ENCODE measurements at regions not wholly inside any gene's neighbourhood (a gene's known extent, or its start where the extent isn't known, plus 50 kb on each side); places are given as distances from the start of the nearest gene placed in this dataset.

DNA sequence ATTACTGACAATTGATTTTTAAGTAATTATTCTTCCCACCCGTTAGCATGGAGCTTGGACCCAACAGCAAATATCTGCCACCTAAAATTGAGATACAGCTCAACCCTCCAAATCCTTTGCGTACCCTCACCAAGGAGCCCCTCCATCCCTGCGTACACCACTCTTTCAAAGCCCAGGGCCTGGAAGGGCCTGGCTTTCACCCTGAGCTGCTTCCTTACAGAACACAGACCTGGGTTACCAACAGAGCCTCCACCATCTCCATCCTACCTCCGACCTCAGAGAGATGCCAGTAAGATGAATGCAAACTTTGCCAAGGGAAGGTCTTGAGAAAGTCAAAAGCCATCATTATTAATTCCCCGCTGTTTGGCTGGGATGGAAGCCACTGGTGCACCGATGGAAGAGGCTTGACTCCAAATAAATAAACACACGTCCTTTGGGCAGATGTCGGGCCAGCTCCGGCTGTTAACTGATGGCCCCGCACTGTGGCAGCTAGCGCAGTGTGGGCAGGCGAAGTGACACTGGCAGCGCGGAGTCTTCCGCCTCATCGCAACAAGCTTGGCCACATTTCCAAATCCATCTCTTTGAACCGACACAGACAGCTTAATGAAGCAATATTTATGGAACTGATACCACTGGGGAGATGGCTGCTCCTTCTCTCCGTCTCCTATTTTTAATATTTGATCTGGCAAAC is 150.2 kb upstream of the VSTM2B start:
- H3K9me3 ChIP-seq = no peaks in the 10 kb centered on the region
- TF ChIP-seq CTCF (IDR thresholded peaks at IDR 0.05) (no peak), POLR2A (IDR thresholded peaks at IDR 0.05) (no peak)
- ATAC-seq (no peak), DNase-seq (peak in 1 of 3 donors; percentile 17)
- H3K36me3 ChIP-seq = no peaks in the 10 kb centered on the region
- no peaks in the 10 kb centered on the region for H3K4me1 ChIP-seq
- H3K4me3 ChIP-seq = no peak overlapping the region
- intact Hi-C loops (cut with DNase I) = no loop called here
- H3K27ac ChIP-seq = no peak overlapping the region
- no peaks in the 10 kb centered on the region for H3K27me3 ChIP-seq
- WGBS (ENCODE audit: insufficient coverage, low coverage, low lambda C conversion rate, missing lambda C conversion rate) = 71% methylated on average over 13 of the region's 18 CpGs

GRCh38 chr19:29376855-29377354 is 148.9 kb upstream of the VSTM2B start:
- H3K9me3 ChIP-seq = no peaks in the 10 kb centered on the region
- ATAC-seq (no peak), DNase-seq (peak in 1 of 3 donors; percentile 11)
- WGBS (ENCODE audit: insufficient coverage, low coverage, low lambda C conversion rate, missing lambda C conversion rate) = 51% methylated on average over 5 of the region's 5 CpGs
- no peak overlapping the region for H3K4me3 ChIP-seq
- no peaks in the 10 kb centered on the region for H3K36me3 ChIP-seq
- intact Hi-C loops (cut with DNase I) = no loop called here
- no peaks in the 10 kb centered on the region for H3K27me3 ChIP-seq
- H3K4me1 ChIP-seq = no peaks in the 10 kb centered on the region
- H3K27ac ChIP-seq = no peak overlapping the region
- TF ChIP-seq CTCF (IDR thresholded peaks at IDR 0.05) (no peak), POLR2A (IDR thresholded peaks at IDR 0.05) (no peak)

DNA sequence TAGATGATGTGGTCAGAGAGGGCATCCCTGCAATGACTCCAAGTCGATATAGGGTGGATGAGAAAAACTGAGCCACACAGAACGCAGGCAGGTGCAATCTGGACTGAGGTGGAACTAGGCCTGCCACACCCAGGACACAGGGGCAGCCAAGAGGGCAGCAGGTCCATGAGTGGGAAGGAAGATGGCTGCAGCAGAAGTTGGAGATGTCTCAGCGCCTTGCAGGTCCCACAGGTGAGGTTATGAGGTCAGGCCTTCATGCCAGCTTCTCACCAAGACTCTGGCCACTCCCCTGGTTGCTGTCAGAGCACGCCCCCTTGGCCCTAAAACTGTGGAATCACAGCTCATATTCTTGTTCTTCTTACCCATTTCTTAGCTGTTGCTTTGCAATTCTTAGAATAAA is 147.7 kb upstream of the VSTM2B start:
- ATAC-seq (no peak), DNase-seq (peak in 2 of 3 donors; percentile 22 to 23)
- no peak overlapping the region for H3K4me3 ChIP-seq
- WGBS (ENCODE audit: insufficient coverage, low coverage, low lambda C conversion rate, missing lambda C conversion rate) = 22% methylated on average over 3 of the region's 4 CpGs
- no peaks in the 10 kb centered on the region for H3K4me1 ChIP-seq
- intact Hi-C loops (cut with DNase I) = no loop called here
- H3K27ac ChIP-seq = no peak overlapping the region
- TF ChIP-seq POLR2A (IDR thresholded peaks at IDR 0.05) (no peak), CTCF (IDR thresholded peaks at IDR 0.05) (no peak)
- H3K9me3 ChIP-seq = no peaks in the 10 kb centered on the region
- H3K27me3 ChIP-seq = no peaks in the 10 kb centered on the region
- no peaks in the 10 kb centered on the region for H3K36me3 ChIP-seq

DNA sequence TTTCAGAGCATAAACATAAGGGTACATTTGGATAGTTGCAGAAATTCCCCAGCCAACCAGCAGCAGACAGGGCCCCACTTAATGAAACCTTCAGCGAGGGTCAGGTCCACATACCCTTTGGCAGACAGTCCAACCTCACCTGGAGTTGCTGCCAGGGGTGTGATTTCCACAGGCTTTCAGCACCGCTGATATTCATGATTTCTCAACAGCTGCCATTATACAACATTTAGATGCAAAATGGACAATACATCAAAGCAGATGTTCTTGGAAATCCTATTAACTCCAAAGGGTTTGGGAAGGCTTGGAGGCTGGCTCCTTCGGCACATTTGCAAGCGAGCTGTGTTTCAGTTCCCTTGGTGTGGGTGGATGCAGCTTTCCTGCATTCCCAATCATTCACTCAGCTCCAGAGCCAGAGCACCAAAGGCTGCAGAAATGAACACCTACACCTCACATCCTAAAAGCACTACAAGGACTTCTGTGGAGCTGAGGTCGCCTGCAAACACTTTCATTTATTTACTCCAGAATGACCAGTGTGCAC is 147.2 kb upstream of the VSTM2B start:
- Histone ChIP-seq H3K9me3 (no peaks in the 10 kb centered on the region), H3K36me3 (no peaks in the 10 kb centered on the region), H3K27ac (no peak overlapping the region), H3K4me3 (no peak overlapping the region), H3K4me1 (no peaks in the 10 kb centered on the region), H3K27me3 (no peaks in the 10 kb centered on the region)
- DNase-seq = peak in 1 of 3 donors; percentile 6
- ATAC-seq = no peak
- intact Hi-C loops (cut with DNase I) = no loop called here
- WGBS (ENCODE audit: insufficient coverage, low coverage, low lambda C conversion rate, missing lambda C conversion rate) = 41% methylated on average over 4 of the region's 5 CpGs
- TF ChIP-seq POLR2A (IDR thresholded peaks at IDR 0.05) (no peak), CTCF (IDR thresholded peaks at IDR 0.05) (no peak)

All from right lobe of liver (tissue), 6 donors.